Keratinocyte (primary cell): ENCODE measurements at regions not wholly inside any gene's neighbourhood (a gene's known extent, or its start where the extent isn't known, plus 50 kb on each side); places are given as distances from the start of the nearest gene placed in this dataset.

Source experiments
- CTCF ChIP-seq, 3 experiments: IDR thresholded peaks in 1 of 3; conservative IDR thresholded peaks in 1 of 3; optimal IDR thresholded peaks in 1 of 3; 2 replicates in 2 of 3; 3 replicates in 1 of 3; pipeline versions ENCODE3 to v1.5.1; 2011; ENCODE audit warnings: low read length in 3 of 3, mild to moderate bottlenecking in 3 of 3, moderate library complexity in 2 of 3, control low read depth in 1 of 3, inconsistent platforms in 1 of 3; ENCODE audit not compliant: insufficient read depth in 2 of 3; ENCODE audit errors: extremely low read depth in 1 of 3
- EZH2 ChIP-seq: IDR thresholded peaks from one replicate; pipeline ENCODE4 v1.6.1; 2012; ENCODE audit warnings: inconsistent platforms, mild to moderate bottlenecking, low read length, moderate library complexity

GRCh38 chr1:216958569-216958968 is 235.3 kb upstream of the ESRRG start:
- no peak for TF ChIP-seq CTCF (optimal IDR thresholded peaks at IDR 0.05 in 1 of 3, IDR thresholded peaks at IDR 0.05 in 1 of 3, conservative IDR thresholded peaks at IDR 0.05 in 1 of 3; ENCODE audit: extremely low read depth in 1 of 3, insufficient read depth in 2 of 3, low read length in 3 of 3)
- no peak for TF ChIP-seq EZH2
